ENCODE measurements at regions not wholly inside any gene's neighbourhood (a gene's known extent, or its start where the extent isn't known, plus 50 kb on each side); places are given as distances from the start of the nearest gene placed in this dataset.

DNA sequence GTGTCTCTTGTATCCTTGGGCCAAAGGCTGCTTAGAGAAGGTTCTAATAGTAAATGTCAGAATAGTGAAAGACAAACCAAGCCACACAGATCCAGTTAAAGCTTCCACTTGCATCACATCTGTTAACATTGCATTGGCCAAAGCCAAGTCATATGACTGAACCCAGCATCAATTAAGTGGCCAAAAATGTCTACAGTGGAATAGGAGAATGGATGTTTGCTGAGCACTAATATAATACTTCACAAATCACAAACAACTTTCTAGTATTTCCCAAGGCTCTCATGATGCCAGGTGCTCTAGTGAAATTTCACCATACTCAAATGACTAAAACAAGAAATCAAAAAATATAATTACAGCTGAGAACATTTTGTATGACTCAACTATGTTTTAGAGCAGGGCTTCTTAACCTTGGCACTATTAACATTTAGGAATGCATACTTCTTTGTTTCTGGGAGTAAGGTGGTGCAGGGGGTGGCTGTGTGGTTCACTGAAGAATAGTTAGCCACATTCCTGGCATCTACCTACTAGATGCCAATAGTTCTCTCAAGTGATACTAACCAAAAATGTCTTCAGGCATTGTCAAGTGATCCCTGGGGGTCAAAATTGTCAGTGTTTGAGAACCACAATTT is 148.0 kb upstream of the SPTLC3 start:
- TF ChIP-seq, protein P1, sequence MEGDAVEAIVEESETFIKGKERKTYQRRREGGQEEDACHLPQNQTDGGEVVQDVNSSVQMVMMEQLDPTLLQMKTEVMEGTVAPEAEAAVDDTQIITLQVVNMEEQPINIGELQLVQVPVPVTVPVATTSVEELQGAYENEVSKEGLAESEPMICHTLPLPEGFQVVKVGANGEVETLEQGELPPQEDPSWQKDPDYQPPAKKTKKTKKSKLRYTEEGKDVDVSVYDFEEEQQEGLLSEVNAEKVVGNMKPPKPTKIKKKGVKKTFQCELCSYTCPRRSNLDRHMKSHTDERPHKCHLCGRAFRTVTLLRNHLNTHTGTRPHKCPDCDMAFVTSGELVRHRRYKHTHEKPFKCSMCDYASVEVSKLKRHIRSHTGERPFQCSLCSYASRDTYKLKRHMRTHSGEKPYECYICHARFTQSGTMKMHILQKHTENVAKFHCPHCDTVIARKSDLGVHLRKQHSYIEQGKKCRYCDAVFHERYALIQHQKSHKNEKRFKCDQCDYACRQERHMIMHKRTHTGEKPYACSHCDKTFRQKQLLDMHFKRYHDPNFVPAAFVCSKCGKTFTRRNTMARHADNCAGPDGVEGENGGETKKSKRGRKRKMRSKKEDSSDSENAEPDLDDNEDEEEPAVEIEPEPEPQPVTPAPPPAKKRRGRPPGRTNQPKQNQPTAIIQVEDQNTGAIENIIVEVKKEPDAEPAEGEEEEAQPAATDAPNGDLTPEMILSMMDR (optimal IDR thresholded peaks at IDR 0.05 in 1 of 3, IDR thresholded peaks at IDR 0.05 in 1 of 3, conservative IDR thresholded peaks at IDR 0.05 in 1 of 3; ENCODE audit: extremely low read depth in 1 of 3, insufficient read depth in 2 of 3, low read length in 3 of 3), result no peak
- TF ChIP-seq EZH2 (IDR thresholded peaks at IDR 0.05; ENCODE audit: low read length), result no peak
